G401 (cell line): ENCODE measurements at regions not wholly inside any gene's neighbourhood (a gene's known extent, or its start where the extent isn't known, plus 50 kb on each side); places are given as distances from the start of the nearest gene placed in this dataset.
"Not testable (repeated sequence)": the region's sequence is repeated elsewhere in the genome, so short reads cannot be mapped to it uniquely, and the experiment has no call there.

Experiments
- DNase-seq: peaks from one replicate; pipeline ENCODE4 v3.0.0-alpha.2; 2015; ENCODE audit warnings: low spot score
- in situ Hi-C: cut with HindIII; loops from 2 replicates; pipeline ENCODE4 v1.10.0; 2016; ENCODE audit warnings: low sequenced_read_pairs, mixed read lengths

DNA sequence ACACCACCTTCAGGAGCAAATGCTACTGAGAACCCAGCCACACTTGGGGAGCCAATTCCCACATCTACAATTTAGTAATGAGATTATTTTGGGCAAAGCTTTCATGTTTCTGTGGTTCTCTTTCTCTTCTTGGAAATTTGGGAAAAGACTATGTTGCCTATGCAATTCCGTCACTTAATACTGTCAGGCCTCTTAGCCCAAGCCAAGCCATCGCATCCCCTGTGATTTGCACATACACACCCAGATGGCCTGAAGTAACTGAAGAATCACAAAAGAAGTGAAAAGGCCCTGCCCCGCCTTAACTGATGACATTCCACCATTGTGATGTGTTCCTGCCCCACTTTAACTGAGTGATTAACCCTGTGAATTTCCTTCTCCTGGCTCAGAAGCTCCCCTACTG is 153.4 kb upstream of the NANOGP8 start:
- in situ Hi-C loops, DNase-seq: not testable (repeated sequence)

DNA sequence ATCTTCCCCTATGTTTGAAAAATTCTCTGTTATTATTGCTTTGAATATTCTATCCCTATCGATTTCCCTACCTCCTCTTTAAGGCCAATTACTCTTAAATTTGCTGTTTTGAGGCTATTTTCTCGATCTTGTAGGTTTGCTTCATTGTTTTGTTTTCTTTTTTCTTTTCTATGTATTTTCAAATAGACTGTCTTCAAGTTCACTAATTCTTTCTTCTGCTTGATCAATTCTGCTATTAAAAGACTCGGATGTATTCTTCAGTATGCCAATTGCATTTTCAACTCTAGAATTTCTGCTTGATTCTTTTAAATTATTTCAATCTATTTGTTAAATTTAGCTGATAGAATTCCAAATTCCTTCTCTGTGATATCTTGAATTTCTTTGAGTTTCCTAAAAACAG is 144.0 kb upstream of the NANOGP8 start:
- no peak for DNase-seq
- in situ Hi-C loops = no loop called here

DNA sequence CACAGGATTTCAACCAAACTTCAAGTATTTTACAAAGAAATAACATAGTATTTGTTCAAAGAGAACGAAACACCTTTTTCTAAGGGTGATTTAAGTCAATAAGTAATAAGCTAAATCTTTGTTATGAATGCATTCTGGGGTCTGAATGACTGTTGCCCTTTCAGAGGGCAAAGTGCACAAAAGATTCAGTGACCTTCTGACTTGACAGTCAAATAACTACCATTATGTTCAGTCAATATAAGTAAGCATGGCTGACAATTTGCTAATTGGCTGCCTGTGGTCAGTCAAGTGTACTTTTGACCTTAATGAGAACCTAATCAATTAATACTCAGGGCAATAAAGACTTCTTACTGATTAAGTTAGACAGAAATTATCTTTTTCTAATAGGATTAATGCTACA is 133.1 kb upstream of the NANOGP8 start:
- no peak for DNase-seq
- in situ Hi-C loops = no loop called here

DNA sequence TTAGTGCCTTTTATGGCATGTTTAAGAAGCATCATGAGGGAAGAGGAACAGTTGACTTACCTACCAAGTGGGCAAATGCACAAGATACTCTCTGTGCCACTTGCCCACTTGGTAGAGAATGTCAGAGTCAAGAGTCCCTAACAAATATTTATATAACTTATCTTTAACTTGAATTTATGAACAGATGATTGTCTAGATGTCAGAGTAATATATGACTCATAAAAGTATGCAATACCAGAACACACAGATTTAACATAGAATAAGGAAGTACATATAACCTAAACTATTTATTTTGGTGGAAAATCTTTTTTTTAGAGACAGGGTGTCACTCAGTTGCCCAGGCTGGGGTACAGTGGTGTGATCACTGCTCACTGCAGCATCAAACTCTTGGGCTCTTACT is 130.0 kb upstream of the NANOGP8 start:
- DNase-seq = no peak
- in situ Hi-C loops = no loop called here

DNA sequence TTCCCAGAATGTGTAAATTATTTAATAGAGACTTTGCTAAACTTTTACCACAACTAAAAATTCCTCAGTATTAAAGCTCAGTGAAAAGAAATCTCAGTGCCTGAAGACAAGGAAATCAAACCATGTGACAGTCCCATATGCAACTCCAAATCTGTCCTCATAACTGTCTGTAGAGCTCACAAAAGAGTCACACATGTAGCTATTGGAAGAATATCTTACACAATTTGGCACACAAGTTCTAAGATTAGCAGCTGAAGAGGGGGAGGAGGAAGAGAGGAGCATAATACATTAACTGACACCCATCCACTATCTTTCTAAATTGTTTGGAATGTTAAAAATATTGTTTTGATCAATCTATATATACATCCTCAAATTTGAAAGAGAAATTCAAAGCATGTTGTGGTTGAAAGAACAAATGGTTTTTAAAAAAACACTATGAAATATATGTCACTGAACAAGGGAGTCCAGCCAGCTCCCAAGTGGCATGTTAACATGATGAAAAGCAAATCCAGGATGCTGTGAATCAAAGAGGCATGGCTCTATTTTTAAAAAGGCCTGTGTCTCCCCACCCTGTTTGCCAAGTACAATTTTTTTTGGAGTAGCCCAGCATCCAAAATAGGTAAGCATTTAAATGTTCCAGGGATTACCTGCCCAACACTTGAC is 126.3 kb upstream of the NANOGP8 start:
- in situ Hi-C loops = no loop called here
- no peak for DNase-seq

DNA sequence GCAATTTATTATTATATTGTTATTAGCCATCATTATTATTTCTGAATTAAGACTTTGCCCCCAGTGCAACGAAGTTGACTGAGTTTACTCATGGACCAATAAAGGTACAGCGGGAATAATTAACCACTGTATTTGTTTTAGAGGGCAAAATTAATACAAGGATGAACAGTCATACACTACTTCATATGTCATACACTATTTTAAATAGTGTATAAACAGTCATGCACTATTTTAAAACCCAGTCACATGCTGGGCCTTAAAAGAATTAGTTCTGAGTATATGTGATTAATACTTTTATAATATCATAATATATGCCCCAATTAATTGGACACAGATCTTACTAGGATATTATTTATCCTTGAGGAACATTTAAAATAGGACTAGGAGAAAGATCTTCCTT is 125.3 kb upstream of the NANOGP8 start:
- DNase-seq = no peak
- in situ Hi-C loops = no loop called here

DNA sequence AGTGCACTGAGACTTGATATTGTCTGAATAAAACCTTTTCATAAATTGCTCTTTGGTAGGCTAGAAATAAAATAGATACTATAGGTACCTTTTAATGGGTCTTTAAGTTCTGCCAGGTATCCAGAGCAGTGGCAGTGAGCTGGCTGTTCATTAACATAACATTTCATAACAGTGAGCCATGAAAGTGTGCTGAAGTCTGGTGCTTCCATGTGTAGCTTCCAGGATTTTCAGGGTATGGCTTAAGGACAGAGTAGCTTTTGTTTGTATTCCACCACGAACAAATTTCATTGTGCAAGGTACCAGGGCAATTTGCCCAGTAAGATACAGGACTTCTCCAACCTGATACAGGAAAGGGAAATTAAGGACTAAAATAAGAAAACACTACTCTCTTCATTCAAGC is 124.7 kb upstream of the NANOGP8 start:
- no peak for DNase-seq
- in situ Hi-C loops = no loop called here

DNA sequence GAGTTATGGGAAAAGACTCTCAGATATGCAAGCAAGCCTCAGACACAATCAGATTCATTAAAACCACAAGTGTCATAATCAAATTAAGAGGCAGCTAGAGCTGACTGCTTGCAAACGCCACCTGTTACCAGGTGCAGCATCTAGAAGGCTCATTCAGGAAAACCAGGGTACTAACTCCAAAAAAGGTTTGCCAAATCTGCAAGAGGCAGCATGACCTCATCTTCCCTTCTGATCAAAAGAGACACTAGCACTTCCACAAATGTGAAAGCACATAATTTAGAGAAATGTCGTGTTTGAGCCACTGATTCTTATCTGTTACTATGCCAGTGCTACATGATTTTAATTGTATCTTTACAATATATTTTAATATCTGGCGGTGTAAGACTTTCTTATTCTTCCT is 123.3 kb upstream of the NANOGP8 start:
- in situ Hi-C loops = no loop called here
- DNase-seq = peak; percentile 7

DNA sequence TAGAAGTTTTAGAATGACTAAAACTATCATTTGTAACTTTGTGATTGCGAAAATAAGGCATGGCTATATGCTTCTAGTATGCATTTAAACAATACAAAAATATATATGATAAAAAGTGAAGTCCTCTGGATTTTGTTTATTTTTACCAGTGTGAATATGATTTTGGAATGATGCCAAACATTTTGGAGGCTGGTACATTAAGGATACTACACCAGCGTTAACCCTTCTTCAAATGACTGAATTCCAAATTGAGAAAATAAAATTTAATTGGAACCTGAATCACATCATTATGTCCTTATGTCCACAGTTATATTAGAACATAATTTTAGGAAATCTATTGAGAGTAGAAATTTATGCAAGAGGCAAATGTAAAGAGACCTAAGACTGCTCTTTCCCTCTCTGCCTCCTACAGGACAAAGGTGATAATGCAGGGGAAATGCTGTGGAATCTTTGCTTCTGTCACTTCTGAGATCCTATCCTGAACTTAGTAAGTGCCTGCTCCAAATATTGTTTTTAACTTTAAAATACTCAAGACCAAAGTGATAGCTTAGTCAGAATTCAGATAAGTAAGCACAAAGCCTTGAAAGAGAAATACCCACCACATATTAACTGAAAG is 121.1 kb upstream of the NANOGP8 start:
- in situ Hi-C loops = no loop called here
- DNase-seq = no peak

DNA sequence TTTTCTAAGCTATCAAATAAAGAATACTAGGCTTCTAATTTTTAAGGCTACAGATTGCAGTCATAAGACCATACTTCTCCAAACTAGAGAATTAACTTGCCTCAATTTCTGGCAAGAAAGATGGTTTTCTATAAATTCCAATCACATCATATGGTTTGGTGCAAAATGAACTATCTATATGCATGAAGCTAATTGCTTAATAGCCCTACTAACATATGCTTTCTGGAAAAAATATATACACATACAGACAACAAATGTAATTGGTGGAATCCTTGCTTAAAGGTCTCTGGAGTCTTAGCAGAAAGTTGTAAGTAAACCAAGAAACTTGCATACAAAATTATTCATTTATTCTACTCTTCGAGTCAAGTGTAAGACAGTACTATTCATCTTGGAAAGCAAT is 113.1 kb upstream of the NANOGP8 start:
- no peak for DNase-seq
- in situ Hi-C loops = no loop called here

DNA sequence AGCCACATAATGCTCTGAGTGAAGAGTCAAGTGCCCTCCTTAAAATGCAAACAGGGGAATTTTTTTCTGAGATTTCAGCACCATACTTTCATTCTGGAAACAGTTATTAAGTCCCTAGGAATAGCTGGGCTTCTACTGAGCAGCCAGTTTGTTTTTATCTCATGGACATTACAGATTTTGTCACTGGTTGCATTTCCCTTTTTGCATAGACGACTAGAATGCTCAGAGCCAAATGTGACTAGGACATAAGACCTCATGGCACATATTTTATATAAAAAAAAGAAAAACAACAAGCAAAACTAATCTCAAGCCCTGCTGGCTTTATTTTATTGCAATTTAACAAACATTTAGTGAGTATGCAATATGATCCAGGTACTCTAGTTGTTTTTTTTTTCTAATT is 112.7 kb upstream of the NANOGP8 start:
- in situ Hi-C loops = no loop called here

DNA sequence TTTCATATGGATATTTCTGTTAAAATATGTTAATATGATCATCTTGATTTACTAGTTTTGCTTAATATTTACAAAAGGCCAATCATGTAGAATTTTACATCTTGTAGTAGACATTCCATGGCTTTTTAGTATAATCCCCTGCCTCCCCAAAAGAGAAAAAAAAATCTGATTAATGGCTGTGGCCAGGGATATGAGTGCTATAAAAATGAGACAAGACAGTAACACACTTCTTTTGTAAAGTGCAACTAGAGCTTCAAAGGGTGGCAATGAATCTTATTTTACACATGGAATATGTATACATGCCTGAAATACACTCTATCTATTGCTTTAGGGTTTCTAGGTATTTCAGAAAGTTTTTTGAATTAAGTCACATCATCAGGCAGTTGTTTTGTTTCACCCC is 112.2 kb upstream of the NANOGP8 start:
- in situ Hi-C loops = no loop called here
- no peak for DNase-seq

More for the DNA sequence above, 112.7 kb upstream of the NANOGP8 start:
- no peak for DNase-seq

DNA sequence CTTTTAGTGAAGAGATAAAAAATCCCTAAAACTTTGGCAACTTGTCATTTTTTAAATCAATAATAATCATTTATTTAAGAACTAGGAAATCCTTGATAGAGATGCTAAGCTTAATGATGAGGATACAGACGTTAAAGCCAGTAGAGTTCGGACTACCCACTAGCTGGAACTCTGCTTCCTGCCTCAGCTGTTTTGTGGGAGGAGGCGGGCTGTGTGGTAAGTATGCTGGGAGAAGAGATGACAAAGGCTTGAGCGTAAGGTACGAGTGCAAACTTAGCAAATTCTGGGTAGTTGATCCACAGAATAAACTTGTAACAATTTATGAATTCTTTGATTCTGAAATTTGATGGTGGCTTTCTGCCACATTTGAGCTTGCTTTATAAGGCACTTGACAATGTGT is 111.2 kb upstream of the NANOGP8 start:
- in situ Hi-C loops = no loop called here
- no peak for DNase-seq

DNA sequence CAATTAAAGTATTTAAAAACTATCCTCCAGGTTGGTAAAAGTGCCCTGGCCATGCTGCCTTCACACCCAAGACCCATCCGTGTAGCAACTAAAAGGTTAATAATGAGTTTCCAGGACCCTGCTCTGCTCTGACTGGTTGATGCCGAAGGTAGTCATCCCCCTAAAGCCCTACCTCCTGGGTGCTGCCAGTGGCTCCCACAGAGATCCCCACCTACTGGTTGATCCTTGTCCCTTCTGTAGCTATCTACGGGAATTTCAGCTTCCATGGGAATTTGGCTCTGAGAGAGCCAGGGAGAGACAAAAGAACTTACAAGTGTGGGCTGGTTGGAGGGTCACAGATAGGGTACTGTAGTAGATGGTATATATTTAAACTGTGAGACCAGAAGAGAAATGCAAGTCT is 110.6 kb upstream of the NANOGP8 start:
- in situ Hi-C loops = no loop called here
- DNase-seq = no peak

DNA sequence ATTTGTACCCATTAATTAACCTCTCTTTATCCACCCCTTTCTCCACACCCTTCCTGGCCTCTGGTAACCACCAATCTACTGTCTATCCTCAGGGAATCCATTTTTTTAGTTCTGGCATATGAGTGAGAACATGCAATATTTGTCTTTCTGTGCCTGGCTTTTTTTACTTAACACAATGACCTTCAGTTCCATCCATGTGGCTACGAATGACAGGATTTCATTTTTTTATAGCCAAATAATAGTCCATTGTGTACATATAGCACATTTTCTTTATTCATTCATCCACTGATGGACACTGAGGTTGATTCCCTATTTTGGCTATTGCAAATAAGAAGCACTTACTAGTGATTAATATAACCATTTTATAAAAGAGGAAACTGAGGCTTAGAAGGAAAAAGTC is 109.9 kb upstream of the NANOGP8 start:
- DNase-seq = no peak
- in situ Hi-C loops = no loop called here

DNA sequence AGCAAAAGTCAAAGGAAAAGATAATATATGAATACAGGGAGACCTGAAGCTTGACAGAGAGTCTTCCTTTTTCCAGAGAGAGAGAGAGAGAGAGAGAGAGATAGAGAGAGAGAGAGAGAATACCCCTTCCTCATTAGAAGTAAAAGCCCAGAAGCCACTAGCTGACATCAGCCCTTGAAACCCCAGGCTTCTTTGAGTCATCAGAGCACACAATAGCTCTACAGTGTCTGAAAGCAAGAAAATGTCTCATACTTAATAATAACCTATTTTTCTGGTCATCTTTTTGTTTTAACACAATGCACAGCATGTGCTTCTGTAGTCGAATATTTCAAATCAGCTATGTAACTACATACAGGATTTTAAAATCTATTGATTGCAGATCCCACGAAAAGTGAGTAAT is 109.2 kb upstream of the NANOGP8 start:
- no peak for DNase-seq
- in situ Hi-C loops = no loop called here

DNA sequence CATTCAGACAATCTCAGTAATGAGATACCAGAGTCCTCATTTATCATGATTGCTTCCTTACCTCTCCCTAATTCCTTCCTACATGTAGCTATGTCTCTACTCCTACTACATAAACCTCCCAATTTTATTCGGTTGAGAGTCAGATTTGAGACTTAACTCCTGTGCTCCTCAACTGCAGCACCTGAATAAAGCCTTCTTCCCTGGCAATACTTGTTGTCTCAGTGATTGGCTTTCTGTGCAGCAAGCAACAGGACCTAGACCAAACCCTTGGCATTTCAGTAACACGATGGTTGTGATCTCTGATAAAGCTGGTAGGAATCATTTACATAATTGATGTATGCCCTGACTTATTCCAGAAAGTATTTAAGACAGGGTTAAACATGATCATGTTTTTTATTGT is 106.7 kb upstream of the NANOGP8 start:
- no peak for DNase-seq
- in situ Hi-C loops = no loop called here

DNA sequence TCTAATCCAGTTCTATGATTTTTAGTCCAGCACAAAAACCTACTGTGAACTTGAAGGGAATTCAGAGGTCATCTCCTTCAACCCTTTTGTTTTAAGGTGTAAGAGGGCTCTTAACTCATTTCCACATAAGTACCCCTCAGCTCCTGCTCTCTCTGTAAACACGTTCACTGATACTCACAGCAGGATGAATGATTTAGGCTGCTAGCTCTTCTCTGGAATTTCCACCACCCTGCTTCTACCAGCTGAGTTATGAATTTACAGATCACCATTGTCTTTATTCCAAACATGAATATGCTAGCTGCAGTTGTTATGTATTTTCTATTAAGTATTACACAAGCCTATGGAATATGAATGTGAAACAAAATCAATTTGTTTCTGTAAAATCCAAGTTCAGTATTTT is 101.3 kb upstream of the NANOGP8 start:
- in situ Hi-C loops = no loop called here

DNA sequence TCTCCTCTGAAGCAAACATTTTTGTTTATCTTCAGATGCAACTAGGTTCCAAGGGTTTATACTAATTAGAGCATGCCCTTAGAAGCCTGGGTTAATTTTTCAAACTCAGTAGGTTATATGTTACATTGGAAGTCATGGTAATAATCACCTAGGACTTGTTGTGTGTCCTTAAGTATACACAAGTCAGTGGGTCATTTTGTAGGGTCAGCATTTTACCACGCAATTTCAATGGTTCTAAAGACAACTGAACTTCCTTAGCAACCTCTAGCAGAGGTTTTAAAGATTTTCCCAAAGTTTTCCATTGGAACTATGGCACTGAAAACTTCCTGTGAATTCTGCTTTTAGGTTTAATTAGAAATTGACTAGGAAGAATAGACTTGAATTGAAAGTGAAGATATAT is 99.6 kb upstream of the NANOGP8 start:
- peak; percentile 43 for DNase-seq
- in situ Hi-C loops = no loop called here

More for the DNA sequence above, 101.3 kb upstream of the NANOGP8 start:
- DNase-seq = no peak

DNA sequence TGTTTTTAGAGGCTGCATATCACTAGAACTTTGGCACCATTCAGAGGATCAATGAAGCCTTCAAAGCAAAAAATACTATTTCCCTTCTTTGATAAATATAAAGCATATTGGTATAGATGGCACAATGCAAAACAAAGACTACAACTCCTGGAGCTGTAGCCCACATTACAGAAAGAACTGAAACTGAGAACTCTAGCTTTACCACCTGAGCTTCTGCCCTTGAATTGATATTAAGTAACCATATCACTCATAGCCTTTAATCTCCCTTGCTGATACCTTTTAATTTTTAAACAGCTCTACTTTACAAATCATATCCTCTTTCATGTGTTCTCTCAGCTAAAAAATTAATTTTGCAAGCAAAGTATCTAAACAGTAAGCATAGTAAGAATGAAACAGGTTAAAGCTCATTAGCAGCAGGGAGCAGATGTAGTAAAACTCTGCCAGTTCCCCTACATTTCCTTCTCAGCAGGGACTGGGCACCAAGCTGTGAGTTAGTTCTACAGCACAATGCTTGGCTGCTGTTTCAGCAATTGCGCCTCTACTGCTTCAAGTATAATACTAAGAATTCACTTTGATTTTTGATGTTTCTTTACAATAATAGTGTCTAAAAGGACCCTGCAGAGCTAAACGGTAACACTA is 97.9 kb upstream of the NANOGP8 start:
- DNase-seq = peak; percentile 79
- in situ Hi-C loops = no loop called here

DNA sequence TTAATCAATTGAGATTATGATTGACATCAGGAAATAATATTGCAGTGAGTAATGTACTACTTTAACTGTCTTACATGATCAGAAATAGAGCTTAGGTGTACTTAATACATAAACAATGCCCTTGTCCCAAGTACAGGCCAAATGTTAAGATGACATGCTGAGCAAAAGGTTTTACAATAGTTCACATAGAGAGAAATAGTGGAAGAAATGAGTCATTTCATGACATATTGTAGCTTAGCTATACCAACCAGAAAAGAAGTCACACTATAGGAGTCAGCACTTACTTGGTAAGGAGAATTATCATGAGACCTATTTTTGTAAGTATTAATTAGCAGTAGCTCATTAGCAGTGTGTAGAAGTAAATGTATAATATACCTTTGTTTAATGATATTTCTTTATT is 96.4 kb upstream of the NANOGP8 start:
- in situ Hi-C loops = no loop called here
- DNase-seq = no peak
